MM.1S (cell line): ENCODE measurements at regions not wholly inside any gene's neighbourhood (a gene's known extent, or its start where the extent isn't known, plus 50 kb on each side); places are given as distances from the start of the nearest gene placed in this dataset.
"Not testable (repeated sequence)": the region's sequence is repeated elsewhere in the genome, so short reads cannot be mapped to it uniquely, and the experiment has no call there.

Experiments
- CTCF ChIP-seq: fragments of 300-600 bp; sonication (generic); IDR thresholded peaks from 2 replicates; pipeline ENCODE4 v1.5.1; 2016; ENCODE audit warnings: antibody characterized with exemption, low read length, mixed read lengths
- EZH2 ChIP-seq: fragments of 300-600 bp; sonication (generic); optimal IDR thresholded peaks from 2 replicates; pipeline ENCODE3; 2017; ENCODE audit warnings: low read depth, mild to moderate bottlenecking, antibody characterized with exemption, low read length, mixed read lengths
- EZH2phosphoT487 ChIP-seq: fragments of 300-600 bp; sonication (generic); IDR thresholded peaks from 2 replicates; pipeline ENCODE4 v1.6.1; 2018; ENCODE audit warnings: antibody characterized with exemption, low read length

- TF ChIP-seq CTCF, EZH2, EZH2phosphoT487: not testable (repeated sequence)
These were observed 103.2 kb upstream of the RFX8 start for GRCh38 chr2:101578135-101578534.
